ENCODE measurements at regions not wholly inside any gene's neighbourhood (a gene's known extent, or its start where the extent isn't known, plus 50 kb on each side); places are given as distances from the start of the nearest gene placed in this dataset.

DNA sequence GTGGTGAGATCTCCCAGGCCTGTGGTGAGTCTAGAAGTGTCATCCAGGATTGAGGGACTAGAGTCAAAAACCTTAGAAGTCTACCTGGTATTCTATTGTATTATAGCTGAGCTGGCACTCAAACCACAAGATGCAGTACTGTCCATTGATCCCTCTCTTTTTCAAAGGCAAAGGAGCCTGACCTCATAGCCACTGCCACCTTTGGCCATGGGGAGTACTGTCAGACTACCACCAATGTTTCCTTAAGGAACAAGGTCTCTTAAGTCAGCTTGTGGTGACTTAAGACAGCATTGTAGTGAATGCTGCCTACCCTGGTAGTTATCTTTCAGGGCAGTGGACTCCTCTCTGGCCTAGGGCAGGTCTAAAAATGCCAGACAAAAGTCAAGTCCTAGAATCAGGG is 878.0 kb upstream of the MDGA2 start:
- Histone ChIP-seq H3K9me3 (ENCODE audit: control insufficient read depth, low read depth, low read length) (no peaks in the 10 kb centered on the region), H3K79me2 (ENCODE audit: insufficient read depth, low read length) (no peaks in the 10 kb centered on the region), H4K5ac (ENCODE audit: insufficient read length, low read depth, low read length) (no peak overlapping the region), H3K4ac (ENCODE audit: low read depth, low read length) (no peak overlapping the region), H3K4me1 (ENCODE audit: insufficient read depth, low read length) (no peaks in the 10 kb centered on the region), H3K56ac (ENCODE audit: insufficient read length, low read depth, low read length) (no peak overlapping the region), H3K9ac (ENCODE audit: extremely low read depth, insufficient read length, low read length) (no peak overlapping the region), H4K20me1 (ENCODE audit: control insufficient read depth, insufficient read depth, insufficient read length) (no peaks in the 10 kb centered on the region), H3T11ph (ENCODE audit: low read length) (no peak overlapping the region), H2BK20ac (ENCODE audit: low read depth, low read length, poor library complexity, severe bottlenecking) (no peak overlapping the region), H2BK5ac (ENCODE audit: insufficient read length, low read length) (no peak overlapping the region), H3K27me3 (ENCODE audit: insufficient read depth, low read length) (no peaks in the 10 kb centered on the region), H2BK12ac (ENCODE audit: insufficient read length, low read depth, low read length) (no peak overlapping the region), H2BK15ac (ENCODE audit: low read depth, low read length) (no peak overlapping the region), H2AK5ac (ENCODE audit: insufficient read length, low read length) (no peak overlapping the region), H3K27ac (ENCODE audit: insufficient read length, low read depth, low read length) (no peak overlapping the region), H4K91ac (ENCODE audit: insufficient read length, low read depth, low read length) (no peak overlapping the region), H3K79me1 (ENCODE audit: insufficient read depth, low read depth, low read length, poor library complexity, severe bottlenecking) (no peaks in the 10 kb centered on the region), H3K4me2 (ENCODE audit: insufficient read depth, insufficient read length, low read length) (no peak overlapping the region), H3K18ac (ENCODE audit: insufficient read length, low read depth, low read length) (no peak overlapping the region), H4K8ac (replicated peaks; ENCODE audit: insufficient read length, low read depth, low read length) (no peak overlapping the region), H3K14ac (ENCODE audit: insufficient read depth, low read length) (no peak overlapping the region), H3K23me2 (ENCODE audit: insufficient read length, low read depth, low read length, poor library complexity, severe bottlenecking) (no peaks in the 10 kb centered on the region), H2BK120ac (ENCODE audit: low read depth, low read length, poor library complexity, severe bottlenecking) (no peak overlapping the region), H3K23ac (ENCODE audit: insufficient read length, low read depth, low read length) (no peak overlapping the region), H2AFZ (ENCODE audit: low read length) (no peak overlapping the region)
- H3K27me3 Mint-ChIP-seq (ENCODE audit: low read depth) = no peaks in the 10 kb centered on the region
- DNase-seq = no peak
- no peak overlapping the region for H3K27ac Mint-ChIP-seq
- H3K4me3 Mint-ChIP-seq = no peak overlapping the region
- no peaks in the 10 kb centered on the region for H3K9me3 Mint-ChIP-seq
- TF ChIP-seq, protein P1, sequence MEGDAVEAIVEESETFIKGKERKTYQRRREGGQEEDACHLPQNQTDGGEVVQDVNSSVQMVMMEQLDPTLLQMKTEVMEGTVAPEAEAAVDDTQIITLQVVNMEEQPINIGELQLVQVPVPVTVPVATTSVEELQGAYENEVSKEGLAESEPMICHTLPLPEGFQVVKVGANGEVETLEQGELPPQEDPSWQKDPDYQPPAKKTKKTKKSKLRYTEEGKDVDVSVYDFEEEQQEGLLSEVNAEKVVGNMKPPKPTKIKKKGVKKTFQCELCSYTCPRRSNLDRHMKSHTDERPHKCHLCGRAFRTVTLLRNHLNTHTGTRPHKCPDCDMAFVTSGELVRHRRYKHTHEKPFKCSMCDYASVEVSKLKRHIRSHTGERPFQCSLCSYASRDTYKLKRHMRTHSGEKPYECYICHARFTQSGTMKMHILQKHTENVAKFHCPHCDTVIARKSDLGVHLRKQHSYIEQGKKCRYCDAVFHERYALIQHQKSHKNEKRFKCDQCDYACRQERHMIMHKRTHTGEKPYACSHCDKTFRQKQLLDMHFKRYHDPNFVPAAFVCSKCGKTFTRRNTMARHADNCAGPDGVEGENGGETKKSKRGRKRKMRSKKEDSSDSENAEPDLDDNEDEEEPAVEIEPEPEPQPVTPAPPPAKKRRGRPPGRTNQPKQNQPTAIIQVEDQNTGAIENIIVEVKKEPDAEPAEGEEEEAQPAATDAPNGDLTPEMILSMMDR (conservative IDR thresholded peaks at IDR 0.05) = peak; percentile 20; the same call in 2 of the 3 replicates
- peaks cover 3 to 5% of the 10 kb centered on the region in 2 experiments; a peak in 1 of 4 replicates for H3K4me1 Mint-ChIP-seq
- no peaks in the 10 kb centered on the region; a peak in 1 of 7 replicates for H3K36me3 Mint-ChIP-seq (ENCODE audit: insufficient read depth in 1 of 3, low read depth in 3 of 3)

Data from H9 (cell line).